ENCODE measurements at regions not wholly inside any gene's neighbourhood (a gene's known extent, or its start where the extent isn't known, plus 50 kb on each side); places are given as distances from the start of the nearest gene placed in this dataset.

DNA sequence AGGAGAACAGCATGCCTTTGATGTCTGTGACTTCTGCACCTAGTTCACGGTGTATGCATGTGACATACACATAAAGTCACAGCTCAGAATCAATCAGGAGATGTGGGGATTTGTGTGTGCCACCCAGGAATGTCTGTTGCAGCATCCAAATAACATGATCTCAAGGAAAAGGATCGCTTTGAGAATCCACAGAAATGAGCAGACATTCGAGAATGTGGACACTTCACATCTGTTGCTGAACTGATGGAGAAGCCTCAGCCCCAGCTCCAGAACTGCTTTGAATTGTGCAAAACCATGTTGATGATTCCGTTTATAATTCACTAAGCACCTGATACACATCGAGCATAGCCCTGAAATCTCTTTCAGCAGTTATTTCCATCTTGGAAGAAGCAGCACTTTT is 208.6 kb downstream of the CMPK2 start:
- TF ChIP-seq EZH2 (IDR thresholded peaks at IDR 0.05; ENCODE audit: low read length): no peak
- TF ChIP-seq, protein P1, sequence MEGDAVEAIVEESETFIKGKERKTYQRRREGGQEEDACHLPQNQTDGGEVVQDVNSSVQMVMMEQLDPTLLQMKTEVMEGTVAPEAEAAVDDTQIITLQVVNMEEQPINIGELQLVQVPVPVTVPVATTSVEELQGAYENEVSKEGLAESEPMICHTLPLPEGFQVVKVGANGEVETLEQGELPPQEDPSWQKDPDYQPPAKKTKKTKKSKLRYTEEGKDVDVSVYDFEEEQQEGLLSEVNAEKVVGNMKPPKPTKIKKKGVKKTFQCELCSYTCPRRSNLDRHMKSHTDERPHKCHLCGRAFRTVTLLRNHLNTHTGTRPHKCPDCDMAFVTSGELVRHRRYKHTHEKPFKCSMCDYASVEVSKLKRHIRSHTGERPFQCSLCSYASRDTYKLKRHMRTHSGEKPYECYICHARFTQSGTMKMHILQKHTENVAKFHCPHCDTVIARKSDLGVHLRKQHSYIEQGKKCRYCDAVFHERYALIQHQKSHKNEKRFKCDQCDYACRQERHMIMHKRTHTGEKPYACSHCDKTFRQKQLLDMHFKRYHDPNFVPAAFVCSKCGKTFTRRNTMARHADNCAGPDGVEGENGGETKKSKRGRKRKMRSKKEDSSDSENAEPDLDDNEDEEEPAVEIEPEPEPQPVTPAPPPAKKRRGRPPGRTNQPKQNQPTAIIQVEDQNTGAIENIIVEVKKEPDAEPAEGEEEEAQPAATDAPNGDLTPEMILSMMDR (optimal IDR thresholded peaks at IDR 0.05 in 1 of 3, IDR thresholded peaks at IDR 0.05 in 1 of 3, conservative IDR thresholded peaks at IDR 0.05 in 1 of 3; ENCODE audit: extremely low read depth in 1 of 3, insufficient read depth in 2 of 3, low read length in 3 of 3): no peak
